Activated B cell treated with CpG ODN at 0.5 μM for 24 hours (primary cell): ENCODE measurements at regions not wholly inside any gene's neighbourhood (a gene's known extent, or its start where the extent isn't known, plus 50 kb on each side); places are given as distances from the start of the nearest gene placed in this dataset.

Source experiments
- ATAC-seq: fragments of 200-7000 bp; cut with Tn5 transposase; one replicate; pipeline ENCODE4 v1.10.0; 2021; ENCODE audit warnings: low read depth, mild to moderate bottlenecking, moderate library complexity
- CTCF ChIA-PET: fragments of 350-600 bp; sonication (Branson Sonifier 250); formaldehyde crosslinking; loops from one replicate; lab custom pipeline; 2021; ENCODE audit warnings: antibody characterized with exemption; lab: Charles Lee
- POLR2A ChIA-PET: fragments of 350-600 bp; sonication (Branson Sonifier 250); formaldehyde crosslinking; loops from one replicate; lab custom pipeline; 2021; ENCODE audit warnings: antibody characterized with exemption; lab: Charles Lee
- DNase-seq: peaks from one replicate; pipeline ENCODE4 v3.0.0; 2022
- H3K27ac Mint-ChIP-seq: one replicate; pipeline ENCODE4 v1.8.0; 2020; ENCODE audit warnings: mixed read lengths
- H3K27me3 Mint-ChIP-seq: one replicate; pipeline ENCODE4 v1.8.0; 2021; ENCODE audit warnings: mixed read lengths
- H3K36me3 Mint-ChIP-seq: one replicate; pipeline ENCODE4 v1.8.0; 2021; ENCODE audit warnings: low read depth, mixed read lengths
- H3K4me1 Mint-ChIP-seq: one replicate; pipeline ENCODE4 v1.8.0; 2021; ENCODE audit warnings: mixed read lengths
- H3K4me3 Mint-ChIP-seq: one replicate; pipeline ENCODE4 v1.8.0; 2020; ENCODE audit warnings: mild to moderate bottlenecking, mixed read lengths
- H3K9me3 Mint-ChIP-seq: one replicate; pipeline ENCODE4 v1.8.0; 2020; ENCODE audit warnings: mixed read lengths
- intact Hi-C: fragments of 100-400 bp; cut with micrococcal nuclease; formaldehyde crosslinking; loops from one replicate; pipeline ENCODE4 v1.15.1; 2024
- TF ChIP-seq, protein P1 (sequence below): fragments of 200-600 bp; IDR thresholded peaks from one replicate; pipeline ENCODE4 v1.8.0; 2022; ENCODE audit warnings: antibody characterized with exemption, mild to moderate bottlenecking

GRCh38 chr10:52649511-52649910 lies 123.1 kb downstream of the MBL2 start:
- Mint-ChIP-seq H3K9me3 (no peaks in the 10 kb centered on the region), H3K27ac (no peak overlapping the region), H3K27me3 (no peaks in the 10 kb centered on the region), H3K4me1 (no peaks in the 10 kb centered on the region), H3K36me3 (no peaks in the 10 kb centered on the region), H3K4me3 (no peak overlapping the region)
- TF ChIP-seq, protein P1, sequence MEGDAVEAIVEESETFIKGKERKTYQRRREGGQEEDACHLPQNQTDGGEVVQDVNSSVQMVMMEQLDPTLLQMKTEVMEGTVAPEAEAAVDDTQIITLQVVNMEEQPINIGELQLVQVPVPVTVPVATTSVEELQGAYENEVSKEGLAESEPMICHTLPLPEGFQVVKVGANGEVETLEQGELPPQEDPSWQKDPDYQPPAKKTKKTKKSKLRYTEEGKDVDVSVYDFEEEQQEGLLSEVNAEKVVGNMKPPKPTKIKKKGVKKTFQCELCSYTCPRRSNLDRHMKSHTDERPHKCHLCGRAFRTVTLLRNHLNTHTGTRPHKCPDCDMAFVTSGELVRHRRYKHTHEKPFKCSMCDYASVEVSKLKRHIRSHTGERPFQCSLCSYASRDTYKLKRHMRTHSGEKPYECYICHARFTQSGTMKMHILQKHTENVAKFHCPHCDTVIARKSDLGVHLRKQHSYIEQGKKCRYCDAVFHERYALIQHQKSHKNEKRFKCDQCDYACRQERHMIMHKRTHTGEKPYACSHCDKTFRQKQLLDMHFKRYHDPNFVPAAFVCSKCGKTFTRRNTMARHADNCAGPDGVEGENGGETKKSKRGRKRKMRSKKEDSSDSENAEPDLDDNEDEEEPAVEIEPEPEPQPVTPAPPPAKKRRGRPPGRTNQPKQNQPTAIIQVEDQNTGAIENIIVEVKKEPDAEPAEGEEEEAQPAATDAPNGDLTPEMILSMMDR, result no peak
- POLR2A ChIA-PET, result no interaction called here
- CTCF ChIA-PET, result no interaction called here
- ATAC-seq (no peak), DNase-seq (no peak)
- intact Hi-C loops, result no loop called here

GRCh38 chr10:52650873-52651272 lies 121.7 kb downstream of the MBL2 start:
- POLR2A ChIA-PET, result no interaction called here

GRCh38 chr10:52651293-52651692 lies 121.3 kb downstream of the MBL2 start:
- intact Hi-C loops, result no loop called here
- Mint-ChIP-seq H3K9me3 (no peaks in the 10 kb centered on the region), H3K4me3 (no peak overlapping the region), H3K36me3 (no peaks in the 10 kb centered on the region), H3K27me3 (no peaks in the 10 kb centered on the region), H3K27ac (no peak overlapping the region), H3K4me1 (no peaks in the 10 kb centered on the region)
- ChIA-PET CTCF (no interaction called here), POLR2A (no interaction called here)
- TF ChIP-seq, protein P1, result no peak
- ATAC-seq (no peak), DNase-seq (no peak)

More at GRCh38 chr10:52650873-52651272, 121.7 kb downstream of the MBL2 start:
- no peak overlapping the region for H3K27ac Mint-ChIP-seq
- CTCF ChIA-PET, result no interaction called here
- intact Hi-C loops, result no loop called here
- no peaks in the 10 kb centered on the region for H3K9me3 Mint-ChIP-seq
- ATAC-seq (no peak), DNase-seq (no peak)
- TF ChIP-seq, protein P1, result no peak
- H3K27me3 Mint-ChIP-seq, result no peaks in the 10 kb centered on the region
- H3K36me3 Mint-ChIP-seq, result no peaks in the 10 kb centered on the region
- no peaks in the 10 kb centered on the region for H3K4me1 Mint-ChIP-seq
- H3K4me3 Mint-ChIP-seq, result no peak overlapping the region

- CTCF ChIA-PET, result no interaction called here
- no peak overlapping the region for H3K4me3 Mint-ChIP-seq
- POLR2A ChIA-PET, result no interaction called here
- no peaks in the 10 kb centered on the region for H3K36me3 Mint-ChIP-seq
- H3K27me3 Mint-ChIP-seq, result no peaks in the 10 kb centered on the region
- H3K4me1 Mint-ChIP-seq, result no peaks in the 10 kb centered on the region
- H3K27ac Mint-ChIP-seq, result no peak overlapping the region
- H3K9me3 Mint-ChIP-seq, result no peaks in the 10 kb centered on the region
- no peak for DNase-seq
- TF ChIP-seq, protein P1, result no peak
- intact Hi-C loops, result no loop called here
- no peak for ATAC-seq
Measured at GRCh38 chr10:52652431-52653262, 119.9 kb downstream of the MBL2 start.

DNA sequence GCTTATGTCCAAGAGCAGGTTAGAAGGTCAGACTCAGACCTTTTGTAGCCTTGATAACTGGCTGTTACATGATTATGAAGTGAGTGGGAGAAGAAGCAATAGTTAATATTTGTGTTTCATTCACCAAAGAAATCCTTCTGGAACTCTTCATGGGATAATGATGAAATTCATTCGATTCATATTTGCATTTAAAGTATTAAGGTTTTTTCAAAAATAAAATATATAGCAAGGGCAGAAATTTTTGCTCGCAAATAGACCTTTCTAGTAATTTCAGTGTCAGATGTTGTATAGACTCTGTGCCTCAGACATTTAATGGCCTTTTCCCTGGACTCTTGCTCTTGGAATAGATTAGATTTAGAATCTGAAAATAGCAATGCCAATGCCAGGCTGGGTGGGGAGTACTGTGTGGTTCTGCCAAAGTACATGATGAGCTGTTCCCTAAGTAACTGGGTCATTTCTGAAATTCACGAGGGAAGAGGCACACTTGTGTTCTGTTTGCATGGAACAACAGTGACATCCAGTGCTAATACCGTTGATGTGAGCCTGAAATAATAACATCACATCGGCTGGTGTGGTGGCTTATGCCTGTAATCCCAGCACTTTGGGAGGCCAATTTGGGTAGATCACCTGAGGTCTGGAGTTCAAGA lies 119.2 kb downstream of the MBL2 start:
- DNase-seq (no peak), ATAC-seq (no peak)
- intact Hi-C loops, result no loop called here
- CTCF ChIA-PET, result no interaction called here
- Mint-ChIP-seq H3K27ac (no peak overlapping the region), H3K4me1 (no peaks in the 10 kb centered on the region), H3K36me3 (no peaks in the 10 kb centered on the region), H3K9me3 (no peaks in the 10 kb centered on the region), H3K4me3 (no peak overlapping the region), H3K27me3 (no peaks in the 10 kb centered on the region)
- TF ChIP-seq, protein P1, result no peak
- POLR2A ChIA-PET, result no interaction called here
